ENCODE measurements at regions not wholly inside any gene's neighbourhood (a gene's known extent, or its start where the extent isn't known, plus 50 kb on each side); places are given as distances from the start of the nearest gene placed in this dataset.

GRCh38 chr2:81835321-81836000, 1530.9 kb upstream of the LRRTM1 start:
- no peak for DNase-seq
- no peak for TF ChIP-seq GATA1 (IDR thresholded peaks at IDR 0.05; ENCODE audit: low read depth, low read length)
- no peak for TF ChIP-seq POLR2A (IDR thresholded peaks at IDR 0.05; ENCODE audit: low read length)

GRCh38 chr2:81786811-81787210, 1482.3 kb upstream of the LRRTM1 start:
- TF ChIP-seq GATA1 (IDR thresholded peaks at IDR 0.05; ENCODE audit: low read depth, low read length): no peak
- TF ChIP-seq POLR2A (IDR thresholded peaks at IDR 0.05; ENCODE audit: low read length): no peak
- DNase-seq: no peak

- DNase-seq: no peak
- TF ChIP-seq POLR2A (IDR thresholded peaks at IDR 0.05; ENCODE audit: low read length): no peak
- no peak for TF ChIP-seq GATA1 (IDR thresholded peaks at IDR 0.05; ENCODE audit: low read depth, low read length)
Observed at GRCh38 chr2:81767187-81767912, 1462.8 kb upstream of the LRRTM1 start.

GRCh38 chr2:81747481-81748070, 1443.0 kb upstream of the LRRTM1 start:
- no peak for TF ChIP-seq POLR2A (IDR thresholded peaks at IDR 0.05; ENCODE audit: low read length)
- no peak for TF ChIP-seq GATA1 (IDR thresholded peaks at IDR 0.05; ENCODE audit: low read depth, low read length)
- no peak for DNase-seq

GRCh38 chr2:81739966-81740365, 1435.4 kb upstream of the LRRTM1 start:
- DNase-seq: no peak
- no peak for TF ChIP-seq POLR2A (IDR thresholded peaks at IDR 0.05; ENCODE audit: low read length)
- TF ChIP-seq GATA1 (IDR thresholded peaks at IDR 0.05; ENCODE audit: low read depth, low read length): no peak

GRCh38 chr2:81734981-81735380, 1430.4 kb upstream of the LRRTM1 start:
- DNase-seq: no peak
- TF ChIP-seq POLR2A (IDR thresholded peaks at IDR 0.05; ENCODE audit: low read length) (no peak), GATA1 (IDR thresholded peaks at IDR 0.05; ENCODE audit: low read depth, low read length) (no peak)

GRCh38 chr2:81714817-81715216, 1410.3 kb upstream of the LRRTM1 start:
- no peak for TF ChIP-seq POLR2A (IDR thresholded peaks at IDR 0.05; ENCODE audit: low read length)
- TF ChIP-seq GATA1 (IDR thresholded peaks at IDR 0.05; ENCODE audit: low read depth, low read length): no peak
- no peak for DNase-seq

- DNase-seq: no peak
- no peak for TF ChIP-seq POLR2A (IDR thresholded peaks at IDR 0.05; ENCODE audit: low read length)
- TF ChIP-seq GATA1 (IDR thresholded peaks at IDR 0.05; ENCODE audit: low read depth, low read length): no peak
Observed at GRCh38 chr2:81706856-81707255, 1402.3 kb upstream of the LRRTM1 start.

- TF ChIP-seq GATA1 (IDR thresholded peaks at IDR 0.05; ENCODE audit: low read depth, low read length) (no peak), POLR2A (IDR thresholded peaks at IDR 0.05; ENCODE audit: low read length) (no peak)
- no peak for DNase-seq
Observed at GRCh38 chr2:81703831-81704230, 1399.3 kb upstream of the LRRTM1 start.

GRCh38 chr2:81692566-81692965, 1388.0 kb upstream of the LRRTM1 start:
- TF ChIP-seq GATA1 (IDR thresholded peaks at IDR 0.05; ENCODE audit: low read depth, low read length) (no peak), POLR2A (IDR thresholded peaks at IDR 0.05; ENCODE audit: low read length) (no peak)
- DNase-seq: no peak

- TF ChIP-seq GATA1 (IDR thresholded peaks at IDR 0.05; ENCODE audit: low read depth, low read length): no peak
- no peak for TF ChIP-seq POLR2A (IDR thresholded peaks at IDR 0.05; ENCODE audit: low read length)
- DNase-seq: no peak
Observed at GRCh38 chr2:81675641-81676040, 1371.1 kb upstream of the LRRTM1 start.

- TF ChIP-seq POLR2A (IDR thresholded peaks at IDR 0.05; ENCODE audit: low read length) (no peak), GATA1 (IDR thresholded peaks at IDR 0.05; ENCODE audit: low read depth, low read length) (no peak)
- DNase-seq: no peak
Observed at GRCh38 chr2:81672923-81673322, 1368.4 kb upstream of the LRRTM1 start.

GRCh38 chr2:81672516-81672915, 1368.0 kb upstream of the LRRTM1 start:
- TF ChIP-seq POLR2A (IDR thresholded peaks at IDR 0.05; ENCODE audit: low read length) (no peak), GATA1 (IDR thresholded peaks at IDR 0.05; ENCODE audit: low read depth, low read length) (no peak)
- no peak for DNase-seq

GRCh38 chr2:81670885-81671284, 1366.3 kb upstream of the LRRTM1 start:
- no peak for DNase-seq
- TF ChIP-seq POLR2A (IDR thresholded peaks at IDR 0.05; ENCODE audit: low read length) (no peak), GATA1 (IDR thresholded peaks at IDR 0.05; ENCODE audit: low read depth, low read length) (no peak)

GRCh38 chr2:81661081-81661480, 1356.5 kb upstream of the LRRTM1 start:
- DNase-seq: no peak
- TF ChIP-seq POLR2A (IDR thresholded peaks at IDR 0.05; ENCODE audit: low read length) (no peak), GATA1 (IDR thresholded peaks at IDR 0.05; ENCODE audit: low read depth, low read length) (no peak)
